ENCODE measurements at regions not wholly inside any gene's neighbourhood (a gene's known extent, or its start where the extent isn't known, plus 50 kb on each side); places are given as distances from the start of the nearest gene placed in this dataset.

DNA sequence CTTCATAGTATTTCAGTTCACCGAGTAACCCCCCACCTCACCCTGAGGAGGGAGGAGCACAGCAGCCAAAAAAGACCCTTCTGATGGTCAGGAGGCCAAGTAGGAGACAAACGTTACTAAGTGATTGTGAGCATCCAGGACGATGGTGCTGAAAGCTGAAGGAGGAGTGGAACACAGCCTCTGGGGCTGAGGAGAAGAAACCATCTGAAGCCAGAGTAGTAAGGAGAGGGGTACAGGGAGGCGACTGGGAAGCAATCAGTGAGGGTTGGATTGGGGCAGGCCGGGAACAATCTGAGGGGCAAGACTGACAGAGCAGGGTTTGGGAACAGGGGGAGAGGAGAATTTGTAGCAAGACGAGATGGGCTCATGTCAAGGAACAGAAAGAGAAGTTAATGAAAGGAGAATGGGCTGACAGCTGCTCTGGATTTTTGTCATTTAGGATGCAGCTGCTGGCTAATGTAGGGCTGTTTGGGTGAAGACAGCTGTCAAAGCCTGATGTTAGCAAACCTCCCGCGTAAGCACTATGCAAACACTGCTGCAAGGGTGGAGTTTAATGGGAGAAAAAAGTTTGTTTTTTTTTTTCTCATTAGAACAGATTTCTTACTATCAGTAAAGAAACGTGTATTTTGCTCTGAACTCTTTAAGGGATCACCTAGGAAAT is 622.2 kb downstream of the EDEM1 start:
- TF ChIP-seq EP300 (IDR thresholded peaks at IDR 0.05), result no peak
- TF ChIP-seq, protein P1, sequence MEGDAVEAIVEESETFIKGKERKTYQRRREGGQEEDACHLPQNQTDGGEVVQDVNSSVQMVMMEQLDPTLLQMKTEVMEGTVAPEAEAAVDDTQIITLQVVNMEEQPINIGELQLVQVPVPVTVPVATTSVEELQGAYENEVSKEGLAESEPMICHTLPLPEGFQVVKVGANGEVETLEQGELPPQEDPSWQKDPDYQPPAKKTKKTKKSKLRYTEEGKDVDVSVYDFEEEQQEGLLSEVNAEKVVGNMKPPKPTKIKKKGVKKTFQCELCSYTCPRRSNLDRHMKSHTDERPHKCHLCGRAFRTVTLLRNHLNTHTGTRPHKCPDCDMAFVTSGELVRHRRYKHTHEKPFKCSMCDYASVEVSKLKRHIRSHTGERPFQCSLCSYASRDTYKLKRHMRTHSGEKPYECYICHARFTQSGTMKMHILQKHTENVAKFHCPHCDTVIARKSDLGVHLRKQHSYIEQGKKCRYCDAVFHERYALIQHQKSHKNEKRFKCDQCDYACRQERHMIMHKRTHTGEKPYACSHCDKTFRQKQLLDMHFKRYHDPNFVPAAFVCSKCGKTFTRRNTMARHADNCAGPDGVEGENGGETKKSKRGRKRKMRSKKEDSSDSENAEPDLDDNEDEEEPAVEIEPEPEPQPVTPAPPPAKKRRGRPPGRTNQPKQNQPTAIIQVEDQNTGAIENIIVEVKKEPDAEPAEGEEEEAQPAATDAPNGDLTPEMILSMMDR (IDR thresholded peaks at IDR 0.05), result no peak
- no peak for TF ChIP-seq POLR2A (IDR thresholded peaks at IDR 0.05)
